GM18511 (cell line): ENCODE measurements at regions not wholly inside any gene's neighbourhood (a gene's known extent, or its start where the extent isn't known, plus 50 kb on each side); places are given as distances from the start of the nearest gene placed in this dataset.

Experiments
- ATAC-seq: cut with Tn5 transposase; IDR thresholded peaks from one replicate; pipeline ENCODE4 v1.9.1; 2021; ENCODE audit warnings: mild to moderate bottlenecking, moderate library complexity; ENCODE audit not compliant: unreplicated experiment

- ATAC-seq: no peak
These were observed 150.2 kb upstream of the PAPPA start for GRCh38 chr9:116003397-116003796.

GRCh38 chr9:116005205-116005604 is 148.4 kb upstream of the PAPPA start:
- no peak for ATAC-seq

GRCh38 chr9:116007824-116008223 is 145.8 kb upstream of the PAPPA start:
- no peak for ATAC-seq

- no peak for ATAC-seq
These were observed 145.3 kb upstream of the PAPPA start for GRCh38 chr9:116008278-116008677.

GRCh38 chr9:116009420-116009819 is 144.2 kb upstream of the PAPPA start:
- no peak for ATAC-seq

GRCh38 chr9:116015855-116016254 is 137.7 kb upstream of the PAPPA start:
- ATAC-seq: no peak

- no peak for ATAC-seq
These were observed 133.4 kb upstream of the PAPPA start for GRCh38 chr9:116020146-116020545.

GRCh38 chr9:116020801-116021200 is 132.8 kb upstream of the PAPPA start:
- no peak for ATAC-seq

GRCh38 chr9:116027096-116027495 is 126.5 kb upstream of the PAPPA start:
- no peak for ATAC-seq

- ATAC-seq: no peak
These were observed 126.1 kb upstream of the PAPPA start for GRCh38 chr9:116027511-116027910.

GRCh38 chr9:116027951-116028350 is 125.6 kb upstream of the PAPPA start:
- no peak for ATAC-seq

- ATAC-seq: no peak
These were observed 123.1 kb upstream of the PAPPA start for GRCh38 chr9:116030517-116030916.

GRCh38 chr9:116032683-116033440 is 120.7 kb upstream of the PAPPA start:
- ATAC-seq: no peak

- ATAC-seq: no peak
These were observed 114.3 kb upstream of the PAPPA start for GRCh38 chr9:116039312-116039711.

- no peak for ATAC-seq
These were observed 113.7 kb upstream of the PAPPA start for GRCh38 chr9:116039893-116040292.

- no peak for ATAC-seq
These were observed 111.3 kb upstream of the PAPPA start for GRCh38 chr9:116042321-116042720.

- no peak for ATAC-seq
These were observed 108.5 kb upstream of the PAPPA start for GRCh38 chr9:116045083-116045482.

GRCh38 chr9:116048081-116048480 is 105.5 kb upstream of the PAPPA start:
- ATAC-seq: no peak

GRCh38 chr9:116049456-116049855 is 104.1 kb upstream of the PAPPA start:
- ATAC-seq: no peak

GRCh38 chr9:116051528-116051927 is 102.1 kb upstream of the PAPPA start:
- no peak for ATAC-seq

GRCh38 chr9:116055536-116055935 is 98.1 kb upstream of the PAPPA start:
- ATAC-seq: no peak

- no peak for ATAC-seq
These were observed 96.2 kb upstream of the PAPPA start for GRCh38 chr9:116057371-116057770.

- no peak for ATAC-seq
These were observed 95.2 kb upstream of the PAPPA start for GRCh38 chr9:116058421-116058820.
